ENCODE measurements at regions not wholly inside any gene's neighbourhood (a gene's known extent, or its start where the extent isn't known, plus 50 kb on each side); places are given as distances from the start of the nearest gene placed in this dataset.
"Not testable (repeated sequence)": the region's sequence is repeated elsewhere in the genome, so short reads cannot be mapped to it uniquely, and the experiment has no call there.

DNA sequence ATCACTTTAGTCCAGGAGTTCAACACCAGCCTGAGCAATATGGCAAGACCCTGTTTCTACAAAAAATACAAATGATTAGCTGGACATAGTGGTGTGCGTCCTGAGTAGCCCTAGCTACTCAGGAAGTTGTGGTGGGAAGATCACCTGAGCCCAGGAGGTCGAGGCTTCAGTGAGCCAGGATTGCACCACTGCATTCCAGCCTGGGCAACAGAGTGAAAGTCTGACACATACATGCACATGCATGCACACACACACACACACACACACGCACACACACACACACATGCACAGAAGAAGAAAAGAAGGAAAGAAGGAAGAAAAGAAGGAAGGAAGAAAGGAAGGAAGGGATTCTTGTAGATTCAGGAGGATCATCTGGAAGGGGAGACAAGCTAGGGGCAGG is 104.4 kb upstream of the USP25 start:
- Histone ChIP-seq H3K36me3 (ENCODE audit: control insufficient read depth, insufficient read depth, low read length) (no peaks in the 10 kb centered on the region), H3K4me3 (ENCODE audit: low read length) (no peak overlapping the region), H3K27me3 (ENCODE audit: control insufficient read depth, insufficient read depth, low read length) (no peaks in the 10 kb centered on the region), H3K9me3 (replicated peaks; ENCODE audit: control insufficient read depth, low read depth, low read length) (no peaks in the 10 kb centered on the region), H3K4me1 (ENCODE audit: control insufficient read depth, insufficient read depth, low read length) (no peaks in the 10 kb centered on the region), H3K27ac (ENCODE audit: low read length) (no peak overlapping the region)
- no CpG with 5 or more reads among the region's 3 CpGs for WGBS (ENCODE audit: insufficient coverage)
- DNase-seq = no peak

DNA sequence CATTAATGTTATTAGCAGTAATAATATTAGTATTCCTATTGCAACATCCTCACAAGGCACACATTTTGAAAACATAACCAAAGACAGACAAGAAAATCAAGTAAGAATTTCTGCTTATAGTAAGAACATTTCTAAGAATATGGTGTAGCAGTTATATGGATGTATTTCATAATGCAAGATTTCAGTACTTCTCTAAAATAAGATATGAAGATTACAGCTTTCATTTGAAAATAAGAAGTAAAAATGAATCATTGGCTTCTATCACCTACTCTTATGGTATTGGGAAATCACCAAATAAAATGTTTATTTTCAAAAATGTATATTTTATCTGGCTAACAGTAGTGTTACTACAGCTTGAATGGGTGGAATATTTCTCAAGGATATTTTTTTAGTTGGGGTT is 103.8 kb upstream of the USP25 start:
- Histone ChIP-seq H3K36me3 (ENCODE audit: control insufficient read depth, insufficient read depth, low read length) (no peaks in the 10 kb centered on the region), H3K4me3 (ENCODE audit: low read length) (no peak overlapping the region), H3K9me3 (replicated peaks; ENCODE audit: control insufficient read depth, low read depth, low read length) (no peaks in the 10 kb centered on the region), H3K27ac (ENCODE audit: low read length) (no peak overlapping the region), H3K27me3 (ENCODE audit: control insufficient read depth, insufficient read depth, low read length) (no peaks in the 10 kb centered on the region), H3K4me1 (ENCODE audit: control insufficient read depth, insufficient read depth, low read length) (no peaks in the 10 kb centered on the region)
- DNase-seq = no peak

DNA sequence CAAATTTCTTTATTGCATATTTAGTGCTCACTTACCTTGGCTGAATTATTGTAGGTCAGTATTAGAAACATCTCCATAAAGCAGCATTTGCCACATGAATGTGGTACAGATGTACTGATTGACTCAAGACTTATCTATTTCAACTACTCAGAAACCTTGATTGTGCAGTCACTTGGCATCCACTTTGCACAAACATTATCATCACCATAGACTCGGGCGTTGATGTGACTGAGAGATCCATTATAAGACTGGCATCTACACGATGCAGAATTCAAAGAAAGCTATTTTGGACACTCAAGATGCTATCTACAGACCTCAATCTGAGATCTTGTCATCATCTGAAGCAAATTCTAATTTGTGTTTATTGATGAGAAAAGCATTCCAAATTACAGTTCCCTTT is 102.8 kb upstream of the USP25 start:
- no peak overlapping the region for H3K27ac ChIP-seq (ENCODE audit: low read length)
- no peak for DNase-seq
- 60% methylated on average over 1 of the region's 3 CpGs for WGBS (ENCODE audit: insufficient coverage)

DNA sequence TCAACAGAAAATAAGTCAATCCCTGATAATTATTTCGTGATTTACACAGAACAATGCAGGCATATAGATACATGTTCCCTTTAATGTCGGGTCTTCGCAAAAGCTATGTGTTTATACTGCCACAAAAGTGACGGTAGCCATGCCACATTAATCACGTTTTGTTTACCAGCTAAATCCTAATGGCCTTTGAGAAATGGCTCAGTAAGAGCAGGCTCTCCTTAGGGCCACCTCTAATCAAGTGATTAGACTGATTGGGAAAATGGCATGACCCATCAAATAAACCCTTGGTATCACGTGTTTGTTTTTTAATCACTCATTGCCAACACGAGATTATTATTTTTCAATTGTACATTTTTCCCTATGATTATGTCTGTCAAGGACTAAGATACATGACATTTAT is 102.0 kb upstream of the USP25 start:
- Histone ChIP-seq H3K27ac (ENCODE audit: low read length) (no peak overlapping the region), H3K27me3 (ENCODE audit: control insufficient read depth, insufficient read depth, low read length) (no peaks in the 10 kb centered on the region), H3K9me3 (replicated peaks; ENCODE audit: control insufficient read depth, low read depth, low read length) (no peaks in the 10 kb centered on the region), H3K4me3 (ENCODE audit: low read length) (no peak overlapping the region), H3K36me3 (ENCODE audit: control insufficient read depth, insufficient read depth, low read length) (no peaks in the 10 kb centered on the region), H3K4me1 (ENCODE audit: control insufficient read depth, insufficient read depth, low read length) (no peaks in the 10 kb centered on the region)
- DNase-seq = no peak
- WGBS (ENCODE audit: insufficient coverage) = 75% methylated on average over 1 of the region's 7 CpGs

More for the DNA sequence above, 102.8 kb upstream of the USP25 start:
- Histone ChIP-seq H3K4me3 (ENCODE audit: low read length) (no peak overlapping the region), H3K9me3 (replicated peaks; ENCODE audit: control insufficient read depth, low read depth, low read length) (no peaks in the 10 kb centered on the region), H3K27me3 (ENCODE audit: control insufficient read depth, insufficient read depth, low read length) (no peaks in the 10 kb centered on the region), H3K36me3 (ENCODE audit: control insufficient read depth, insufficient read depth, low read length) (no peaks in the 10 kb centered on the region), H3K4me1 (ENCODE audit: control insufficient read depth, insufficient read depth, low read length) (no peaks in the 10 kb centered on the region)

DNA sequence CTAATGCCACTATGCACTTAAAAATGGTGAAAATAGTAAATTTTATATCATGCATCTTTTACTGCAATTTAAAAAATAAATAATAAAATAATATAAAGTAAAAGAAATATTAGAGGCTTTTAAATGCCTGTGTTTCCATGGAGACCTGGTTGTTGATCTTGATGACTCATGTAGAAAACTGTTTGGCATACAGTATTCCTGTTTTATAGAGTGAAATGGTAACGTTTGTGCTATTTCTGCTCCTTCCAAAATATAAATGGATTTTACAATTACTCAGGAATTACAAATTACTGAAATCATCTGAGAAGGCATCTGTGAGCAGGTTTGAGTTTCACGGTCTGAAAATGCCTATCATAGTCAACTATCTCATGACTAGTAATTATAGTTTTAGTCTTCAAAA is 98.4 kb upstream of the USP25 start:
- H3K9me3 ChIP-seq (replicated peaks; ENCODE audit: control insufficient read depth, low read depth, low read length) = no peaks in the 10 kb centered on the region
- no peak overlapping the region for H3K27ac ChIP-seq (ENCODE audit: low read length)
- H3K27me3 ChIP-seq (ENCODE audit: control insufficient read depth, insufficient read depth, low read length) = no peaks in the 10 kb centered on the region
- peak; percentile 78 for DNase-seq
- H3K36me3 ChIP-seq (ENCODE audit: control insufficient read depth, insufficient read depth, low read length) = no peaks in the 10 kb centered on the region
- WGBS (ENCODE audit: insufficient coverage) = no CpG with 5 or more reads among the region's 2 CpGs
- H3K4me1 ChIP-seq (ENCODE audit: control insufficient read depth, insufficient read depth, low read length) = no peaks in the 10 kb centered on the region
- no peak overlapping the region for H3K4me3 ChIP-seq (ENCODE audit: low read length)

DNA sequence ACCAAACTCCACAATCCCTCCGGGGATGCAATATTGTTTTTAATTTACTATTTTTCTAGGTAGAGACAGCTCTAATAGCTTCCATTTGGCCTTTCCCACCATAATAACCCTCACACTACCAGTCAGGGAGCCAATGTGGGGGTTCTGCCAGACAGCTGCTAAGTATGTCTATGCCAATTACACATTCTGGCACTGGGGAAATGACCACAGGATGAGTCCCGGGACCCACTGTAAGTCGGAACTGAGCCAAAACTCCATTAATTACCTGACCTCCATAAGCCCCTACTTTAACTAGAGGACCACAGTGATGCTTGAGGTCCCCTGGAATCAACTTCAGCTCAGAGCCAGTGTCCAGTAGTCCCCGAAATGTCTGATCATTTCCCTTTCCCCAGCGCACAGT is 95.2 kb upstream of the USP25 start:
- not testable (repeated sequence) for H3K27ac ChIP-seq (ENCODE audit: low read length); H3K27me3 ChIP-seq (ENCODE audit: control insufficient read depth, insufficient read depth, low read length); H3K36me3 ChIP-seq (ENCODE audit: control insufficient read depth, insufficient read depth, low read length); H3K9me3 ChIP-seq (replicated peaks; ENCODE audit: control insufficient read depth, low read depth, low read length); H3K4me3 ChIP-seq (ENCODE audit: low read length); H3K4me1 ChIP-seq (ENCODE audit: control insufficient read depth, insufficient read depth, low read length); DNase-seq
- 70% methylated on average over 2 of the region's 5 CpGs for WGBS (ENCODE audit: insufficient coverage)

DNA sequence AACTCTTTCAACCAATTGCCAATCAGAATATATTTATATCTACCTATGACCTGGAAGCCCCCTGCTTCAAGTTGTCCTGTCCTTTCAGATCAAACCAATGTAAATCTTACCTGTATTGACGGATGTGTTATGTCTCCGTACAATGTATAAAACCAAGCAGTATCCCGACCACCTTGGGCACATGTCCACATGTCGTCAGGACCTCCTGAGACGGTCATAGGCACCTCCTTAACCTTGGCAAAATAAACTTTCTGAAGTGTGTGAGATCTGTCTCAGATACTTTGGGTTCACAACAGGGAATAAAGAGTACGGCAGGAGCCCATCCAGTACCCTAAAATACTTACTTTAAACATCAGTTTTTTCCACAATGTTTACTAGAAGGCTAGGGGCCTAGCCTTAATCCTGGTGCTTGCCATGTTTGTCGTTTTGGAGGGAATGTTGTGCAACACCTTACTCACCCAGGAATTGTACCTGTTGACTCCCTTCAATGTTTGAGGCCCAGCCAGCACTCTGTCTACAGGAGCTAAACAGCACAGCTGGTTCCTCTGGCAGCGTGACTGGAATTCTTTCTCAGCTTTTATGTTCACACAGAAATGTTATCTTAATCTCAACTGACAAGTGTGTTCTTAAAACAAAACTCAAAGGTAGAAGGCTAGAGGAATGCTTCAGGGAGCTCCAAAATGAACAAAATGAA is 90.8 kb upstream of the USP25 start:
- no peaks in the 10 kb centered on the region for H3K9me3 ChIP-seq (replicated peaks; ENCODE audit: control insufficient read depth, low read depth, low read length)
- no peaks in the 10 kb centered on the region for H3K4me1 ChIP-seq (ENCODE audit: control insufficient read depth, insufficient read depth, low read length)
- H3K36me3 ChIP-seq (ENCODE audit: control insufficient read depth, insufficient read depth, low read length) = no peaks in the 10 kb centered on the region
- no peak overlapping the region for H3K27ac ChIP-seq (ENCODE audit: low read length)
- no peak for DNase-seq
- 62% methylated on average over 5 of the region's 8 CpGs for WGBS (ENCODE audit: insufficient coverage)
- no peaks in the 10 kb centered on the region for H3K27me3 ChIP-seq (ENCODE audit: control insufficient read depth, insufficient read depth, low read length)
- no peak overlapping the region for H3K4me3 ChIP-seq (ENCODE audit: low read length)

DNA sequence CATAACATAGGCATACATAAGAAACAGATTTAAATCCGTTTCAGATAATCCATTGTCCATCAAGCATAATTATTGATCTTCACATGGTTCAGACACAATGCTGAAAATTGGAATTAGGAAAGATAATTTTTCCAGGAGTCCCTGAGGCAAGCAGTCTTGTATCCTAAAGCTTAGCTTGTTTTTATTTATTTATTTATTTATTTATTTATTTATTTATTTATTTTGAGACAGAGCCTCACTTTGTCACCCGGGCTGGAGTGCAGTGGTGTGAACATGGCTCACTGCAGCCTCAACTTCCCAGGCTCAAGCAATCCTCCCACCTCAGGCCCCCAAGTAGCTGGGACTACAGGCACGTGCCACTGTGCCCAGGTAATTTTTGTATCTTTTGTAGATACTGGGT is 89.7 kb upstream of the USP25 start:
- H3K36me3 ChIP-seq (ENCODE audit: control insufficient read depth, insufficient read depth, low read length); H3K27me3 ChIP-seq (ENCODE audit: control insufficient read depth, insufficient read depth, low read length); DNase-seq; H3K27ac ChIP-seq (ENCODE audit: low read length); H3K4me3 ChIP-seq (ENCODE audit: low read length); H3K9me3 ChIP-seq (replicated peaks; ENCODE audit: control insufficient read depth, low read depth, low read length); H3K4me1 ChIP-seq (ENCODE audit: control insufficient read depth, insufficient read depth, low read length): not testable (repeated sequence)
- WGBS (ENCODE audit: insufficient coverage) = 80% methylated on average over 1 of the region's 3 CpGs

DNA sequence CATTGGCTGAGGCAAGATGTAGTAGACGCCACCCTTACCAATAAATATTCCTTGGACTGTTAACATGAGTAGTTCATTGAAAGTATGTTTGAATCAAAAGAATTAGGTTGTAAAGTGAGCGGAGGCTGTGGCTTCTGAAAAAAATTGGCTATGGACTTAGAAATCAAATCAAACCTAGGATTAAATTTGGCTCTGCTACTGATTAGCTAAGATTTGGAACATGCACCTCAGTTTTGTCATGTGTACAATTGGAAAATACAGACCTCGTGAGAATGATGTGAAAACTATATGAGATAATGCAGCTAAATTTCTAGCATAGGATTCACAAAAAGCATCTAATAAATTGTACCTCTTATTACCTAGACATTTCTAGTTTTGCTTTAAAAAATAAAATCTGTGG is 85.3 kb upstream of the USP25 start:
- Histone ChIP-seq H3K4me3 (ENCODE audit: low read length) (no peak overlapping the region), H3K36me3 (ENCODE audit: control insufficient read depth, insufficient read depth, low read length) (no peaks in the 10 kb centered on the region), H3K27me3 (ENCODE audit: control insufficient read depth, insufficient read depth, low read length) (no peaks in the 10 kb centered on the region), H3K9me3 (replicated peaks; ENCODE audit: control insufficient read depth, low read depth, low read length) (no peaks in the 10 kb centered on the region), H3K27ac (ENCODE audit: low read length) (no peak overlapping the region), H3K4me1 (ENCODE audit: control insufficient read depth, insufficient read depth, low read length) (no peaks in the 10 kb centered on the region)
- peak; percentile 76 for DNase-seq
- WGBS (ENCODE audit: insufficient coverage) = 44% methylated on average over 1 of the region's 3 CpGs

DNA sequence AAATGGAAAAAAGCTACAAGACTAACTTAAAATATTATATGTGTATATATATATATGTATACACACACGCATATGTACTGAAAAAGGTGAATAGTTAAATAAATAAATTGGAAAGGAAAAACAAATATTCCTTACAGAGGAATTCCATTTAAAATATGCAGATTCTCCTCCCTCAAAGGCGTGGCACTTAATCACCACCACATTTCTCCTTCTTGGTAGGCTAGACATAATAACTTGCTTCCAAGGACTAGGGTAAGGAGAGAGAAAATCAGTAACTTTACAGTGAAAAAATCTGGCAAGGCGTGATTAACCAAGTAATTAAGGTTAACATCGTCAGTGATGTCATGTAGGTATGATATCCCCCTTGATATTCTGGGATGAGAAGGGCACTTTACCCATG is 84.0 kb upstream of the USP25 start:
- Histone ChIP-seq H3K27ac (ENCODE audit: low read length) (no peak overlapping the region), H3K4me3 (ENCODE audit: low read length) (no peak overlapping the region), H3K36me3 (ENCODE audit: control insufficient read depth, insufficient read depth, low read length) (no peaks in the 10 kb centered on the region), H3K4me1 (ENCODE audit: control insufficient read depth, insufficient read depth, low read length) (no peaks in the 10 kb centered on the region), H3K9me3 (replicated peaks; ENCODE audit: control insufficient read depth, low read depth, low read length) (no peaks in the 10 kb centered on the region), H3K27me3 (ENCODE audit: control insufficient read depth, insufficient read depth, low read length) (no peaks in the 10 kb centered on the region)
- WGBS (ENCODE audit: insufficient coverage) = no CpG with 5 or more reads among the region's 4 CpGs
- no peak for DNase-seq

DNA sequence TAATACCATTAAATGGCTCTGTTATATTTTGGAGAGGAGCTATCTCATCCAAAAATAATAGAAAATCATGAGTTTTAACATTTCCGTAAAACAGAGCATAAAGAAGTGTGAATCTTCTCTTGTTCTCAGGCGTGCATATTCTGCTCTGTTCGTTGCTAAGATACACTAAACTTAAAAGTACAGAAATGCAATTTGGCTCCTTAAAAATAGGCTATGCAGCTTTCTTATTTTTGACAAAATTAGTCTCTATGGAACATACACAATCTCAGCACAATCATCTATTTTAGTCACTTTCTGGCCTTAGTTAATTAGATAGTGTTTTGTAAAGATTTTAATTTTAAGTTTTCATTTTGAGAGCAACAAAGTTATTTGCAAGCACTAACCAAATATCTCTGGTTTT is 79.0 kb upstream of the USP25 start:
- H3K4me1 ChIP-seq (ENCODE audit: control insufficient read depth, insufficient read depth, low read length) = no peaks in the 10 kb centered on the region
- no peaks in the 10 kb centered on the region for H3K9me3 ChIP-seq (replicated peaks; ENCODE audit: control insufficient read depth, low read depth, low read length)
- DNase-seq = no peak
- no peak overlapping the region for H3K4me3 ChIP-seq (ENCODE audit: low read length)
- H3K27me3 ChIP-seq (ENCODE audit: control insufficient read depth, insufficient read depth, low read length) = no peaks in the 10 kb centered on the region
- no peak overlapping the region for H3K27ac ChIP-seq (ENCODE audit: low read length)
- no peaks in the 10 kb centered on the region for H3K36me3 ChIP-seq (ENCODE audit: control insufficient read depth, insufficient read depth, low read length)
- no CpG with 5 or more reads among the region's 3 CpGs for WGBS (ENCODE audit: insufficient coverage)

All from muscle of leg (tissue), 3 donors.